IPS DF 6.9 (cell line): ENCODE measurements at regions not wholly inside any gene's neighbourhood (a gene's known extent, or its start where the extent isn't known, plus 50 kb on each side); places are given as distances from the start of the nearest gene placed in this dataset.

ENCODE experiments used
- DNase-seq: peaks from one replicate; pipeline ENCODE4 v3.0.0-alpha.2; 2013; ENCODE audit warnings: low read depth, low spot score
- H3K27ac ChIP-seq: one replicate; pipeline ENCODE4 v1.5.1; 2013; ENCODE audit warnings: low read length, control low read depth
- H3K27me3 ChIP-seq: 2 replicates; pipeline ENCODE4 v1.6.1; 2013; ENCODE audit warnings: mild to moderate bottlenecking, low read length; ENCODE audit not compliant: control insufficient read depth, insufficient read depth
- H3K36me3 ChIP-seq: 2 replicates; pipeline ENCODE4 v1.6.1; 2013; ENCODE audit warnings: low read length; ENCODE audit not compliant: control insufficient read depth, insufficient read depth
- H3K4me1 ChIP-seq: 2 replicates; pipeline ENCODE4 v1.6.1; 2013; ENCODE audit warnings: low read length; ENCODE audit not compliant: control insufficient read depth, insufficient read depth
- H3K4me3 ChIP-seq: 2 replicates; pipeline ENCODE4 v1.5.1; 2013; ENCODE audit warnings: mild to moderate bottlenecking, low read length
- H3K9me3 ChIP-seq: 2 replicates; pipeline ENCODE4 v1.6.1; 2013; ENCODE audit warnings: low read length, inconsistent platforms; ENCODE audit not compliant: control insufficient read depth, insufficient read depth
- WGBS: extraction: QIAGEN DNeasy Blood & Tissue Kit; methylation state at CpG from one replicate; pipeline ENCODE4 v1.1.7; 2013; ENCODE audit warnings: mixed read lengths, missing lambda C conversion rate; ENCODE audit not compliant: insufficient read length, insufficient coverage; 5-methylcytosine and 5-hydroxymethylcytosine counted together

DNA sequence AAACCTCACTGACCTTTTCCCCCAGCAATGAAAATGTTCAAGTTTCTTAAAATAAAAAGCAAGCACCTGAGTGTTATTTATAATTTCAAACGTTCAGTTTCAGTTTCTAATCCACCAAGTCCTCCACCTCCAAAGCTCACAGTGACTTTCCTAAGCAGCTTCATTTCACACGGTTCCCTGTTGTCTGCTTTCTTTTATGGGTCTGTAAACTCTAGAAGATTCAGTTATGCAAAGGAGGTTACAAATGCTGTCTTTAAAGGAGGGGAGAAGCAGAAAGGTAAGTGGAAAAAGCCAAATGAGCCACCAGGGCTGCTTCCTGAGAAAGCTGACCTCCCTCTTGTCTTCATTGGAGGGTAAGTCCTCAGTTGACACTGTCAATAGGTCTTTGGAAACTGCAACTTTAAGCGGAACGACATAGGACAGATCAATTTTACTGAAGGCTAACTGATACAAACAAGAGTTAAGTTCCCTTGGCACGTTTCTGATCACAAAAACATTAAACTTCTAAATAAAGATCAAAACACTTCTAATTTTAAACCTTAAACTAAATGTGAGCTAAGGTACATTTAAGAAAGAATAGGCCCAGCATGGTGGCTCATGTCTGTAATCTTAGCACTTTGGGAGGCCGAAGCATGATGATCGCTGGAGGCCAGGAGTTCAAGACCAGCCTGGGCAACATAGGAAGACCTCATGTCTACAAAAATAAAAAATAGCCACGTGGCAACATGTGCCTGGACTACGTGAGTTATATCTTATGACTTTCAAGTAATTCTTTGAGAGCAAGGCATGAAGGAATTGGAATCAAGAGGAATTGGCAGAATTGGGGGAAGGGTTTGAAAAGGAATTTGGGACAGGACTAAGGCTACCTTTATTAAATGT lies 151.9 kb upstream of the UBE2E1 start:
- no peak overlapping the region for H3K27ac ChIP-seq
- no peaks in the 10 kb centered on the region for H3K4me1 ChIP-seq
- H3K36me3 ChIP-seq = no peaks in the 10 kb centered on the region
- no peak overlapping the region for H3K4me3 ChIP-seq
- DNase-seq = no peak
- H3K9me3 ChIP-seq = no peaks in the 10 kb centered on the region
- no peaks in the 10 kb centered on the region for H3K27me3 ChIP-seq
- no CpG with 5 or more reads among the region's 9 CpGs for WGBS

GRCh38 chr3:23654571-23654970 lies 151.2 kb upstream of the UBE2E1 start:
- Histone ChIP-seq H3K9me3 (no peaks in the 10 kb centered on the region), H3K36me3 (no peaks in the 10 kb centered on the region), H3K4me1 (no peaks in the 10 kb centered on the region), H3K27me3 (no peaks in the 10 kb centered on the region), H3K4me3 (no peak overlapping the region), H3K27ac (no peak overlapping the region)
- DNase-seq = no peak
- no CpG with 5 or more reads among the region's 3 CpGs for WGBS

- H3K27me3 ChIP-seq = no peaks in the 10 kb centered on the region
- H3K4me3 ChIP-seq = no peak overlapping the region
- H3K4me1 ChIP-seq = no peaks in the 10 kb centered on the region
- H3K36me3 ChIP-seq = no peaks in the 10 kb centered on the region
- no CpG with 5 or more reads among the region's 3 CpGs for WGBS
- H3K27ac ChIP-seq = no peak overlapping the region
- H3K9me3 ChIP-seq = no peaks in the 10 kb centered on the region
- DNase-seq = no peak
Observed at GRCh38 chr3:23655749-23656148, 150.0 kb upstream of the UBE2E1 start.

DNA sequence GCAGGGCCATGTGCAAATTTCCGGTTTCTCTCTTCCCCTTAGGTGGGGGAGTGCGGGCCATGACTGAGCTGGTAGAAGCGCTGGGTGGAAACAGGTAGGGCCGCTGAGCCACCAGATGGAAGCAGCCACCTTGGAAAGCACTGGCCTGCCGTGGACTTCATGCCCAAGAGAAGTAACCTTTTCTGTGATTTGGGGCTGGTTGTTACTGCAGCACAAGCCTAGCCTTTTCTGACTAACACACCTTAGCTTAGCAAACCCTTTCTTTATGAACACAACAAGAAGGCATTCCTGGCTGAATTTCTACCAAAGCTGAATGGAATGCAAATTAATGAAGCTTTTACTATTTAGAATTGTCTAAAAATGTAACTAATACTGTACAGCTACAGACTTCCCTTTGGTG lies 149.6 kb upstream of the UBE2E1 start:
- Histone ChIP-seq H3K27me3 (no peaks in the 10 kb centered on the region), H3K36me3 (no peaks in the 10 kb centered on the region), H3K4me1 (no peaks in the 10 kb centered on the region), H3K27ac (no peak overlapping the region), H3K4me3 (no peak overlapping the region), H3K9me3 (no peaks in the 10 kb centered on the region)
- no CpG with 5 or more reads among the region's 5 CpGs for WGBS
- no peak for DNase-seq

DNA sequence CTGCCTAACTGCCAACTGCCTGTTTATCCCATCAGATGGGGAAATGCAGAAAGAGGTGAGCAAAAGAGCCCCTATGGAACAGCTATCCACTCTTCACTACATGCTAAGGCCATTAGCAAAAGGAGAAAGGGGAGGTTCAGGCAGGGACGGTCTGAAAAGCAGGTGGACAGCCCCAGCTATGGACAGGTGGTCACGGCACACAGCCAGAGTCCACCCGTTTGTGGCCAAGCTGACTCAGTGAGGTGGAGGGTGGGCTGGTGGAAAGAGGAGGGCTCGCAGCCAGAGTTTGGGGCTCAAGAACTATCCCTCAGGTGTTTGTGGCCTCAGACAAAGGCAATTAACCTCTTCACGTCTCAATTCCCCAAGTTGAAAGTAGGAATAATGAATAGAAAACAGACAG lies 148.9 kb upstream of the UBE2E1 start:
- Histone ChIP-seq H3K36me3 (no peaks in the 10 kb centered on the region), H3K4me3 (no peak overlapping the region), H3K9me3 (no peaks in the 10 kb centered on the region), H3K4me1 (no peaks in the 10 kb centered on the region), H3K27ac (no peak overlapping the region), H3K27me3 (no peaks in the 10 kb centered on the region)
- WGBS = no CpG with 5 or more reads among the region's 5 CpGs
- no peak for DNase-seq

GRCh38 chr3:23657647-23658046 lies 148.1 kb upstream of the UBE2E1 start:
- Histone ChIP-seq H3K9me3 (no peaks in the 10 kb centered on the region), H3K27me3 (no peaks in the 10 kb centered on the region), H3K27ac (no peak overlapping the region), H3K36me3 (no peaks in the 10 kb centered on the region), H3K4me1 (no peaks in the 10 kb centered on the region), H3K4me3 (no peak overlapping the region)
- no peak for DNase-seq
- no CpG with 5 or more reads among the region's 3 CpGs for WGBS

GRCh38 chr3:23659274-23659673 lies 146.5 kb upstream of the UBE2E1 start:
- no peaks in the 10 kb centered on the region for H3K9me3 ChIP-seq
- DNase-seq = no peak
- H3K4me3 ChIP-seq = no peak overlapping the region
- no peaks in the 10 kb centered on the region for H3K27me3 ChIP-seq
- H3K27ac ChIP-seq = no peak overlapping the region
- WGBS = no CpG with 5 or more reads among the region's 8 CpGs
- no peaks in the 10 kb centered on the region for H3K36me3 ChIP-seq
- no peaks in the 10 kb centered on the region for H3K4me1 ChIP-seq

DNA sequence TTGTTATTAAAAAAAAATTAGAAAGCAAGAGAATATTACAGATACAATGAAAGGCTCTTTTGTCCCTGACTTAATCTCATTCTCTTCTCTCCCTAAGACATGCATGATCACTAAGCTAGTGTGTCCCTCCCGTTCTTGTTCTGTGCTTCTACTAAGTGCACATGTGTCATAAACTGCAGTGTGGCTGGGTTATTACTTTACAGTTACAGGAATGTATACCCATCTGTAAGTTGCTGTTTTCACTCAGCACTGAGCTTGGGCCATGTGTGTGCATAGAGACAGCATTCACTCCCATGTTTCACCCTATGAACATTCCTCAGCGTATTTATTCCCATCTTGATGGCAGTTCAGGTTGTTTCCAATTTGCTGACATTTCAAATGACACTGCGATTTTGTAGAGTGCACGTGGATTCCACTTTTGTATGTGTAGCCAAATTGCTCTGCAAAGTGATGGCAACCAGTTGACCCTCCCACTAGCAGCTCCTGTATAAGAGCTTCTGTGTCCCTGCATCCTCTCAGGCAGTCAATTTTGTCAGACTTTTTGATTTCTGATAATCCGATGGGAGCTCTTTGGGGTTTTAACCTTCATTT lies 145.8 kb upstream of the UBE2E1 start:
- no peaks in the 10 kb centered on the region for H3K9me3 ChIP-seq
- no peaks in the 10 kb centered on the region for H3K27me3 ChIP-seq
- H3K36me3 ChIP-seq = no peaks in the 10 kb centered on the region
- no peak overlapping the region for H3K27ac ChIP-seq
- no peaks in the 10 kb centered on the region for H3K4me1 ChIP-seq
- H3K4me3 ChIP-seq = no peak overlapping the region
- WGBS = no CpG with 5 or more reads among the region's 5 CpGs
- no peak for DNase-seq

DNA sequence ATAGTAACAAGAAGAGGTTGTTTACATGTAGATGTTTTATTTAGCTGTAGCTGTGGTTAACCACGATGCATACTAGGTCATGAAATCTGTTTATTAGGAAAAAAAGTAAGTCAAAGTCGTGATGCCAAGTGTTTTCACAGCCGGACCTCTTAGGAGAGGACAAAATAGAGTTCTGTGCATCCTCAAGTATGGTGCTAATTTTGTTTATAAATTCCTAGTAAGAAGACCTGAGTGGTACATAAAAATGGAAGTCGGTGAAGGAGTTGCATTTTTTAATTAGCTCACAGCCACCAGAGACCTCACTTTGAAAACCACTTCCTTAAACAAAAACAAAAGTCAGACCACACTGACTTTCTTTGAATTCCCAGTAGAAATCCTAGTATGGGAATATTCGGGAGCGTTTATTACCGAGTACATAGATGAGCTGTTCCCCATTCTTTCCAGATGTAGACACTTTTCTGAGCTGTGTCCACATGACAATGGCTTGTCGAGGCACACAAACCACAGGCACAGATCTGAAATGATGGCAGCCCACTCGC lies 143.6 kb upstream of the UBE2E1 start:
- Histone ChIP-seq H3K9me3 (no peaks in the 10 kb centered on the region), H3K27ac (no peak overlapping the region), H3K4me1 (no peaks in the 10 kb centered on the region), H3K36me3 (no peaks in the 10 kb centered on the region), H3K4me3 (no peak overlapping the region), H3K27me3 (no peaks in the 10 kb centered on the region)
- no CpG with 5 or more reads among the region's 9 CpGs for WGBS
- no peak for DNase-seq

GRCh38 chr3:23663246-23663645 lies 142.5 kb upstream of the UBE2E1 start:
- Histone ChIP-seq H3K36me3 (no peaks in the 10 kb centered on the region), H3K27ac (no peak overlapping the region), H3K9me3 (no peaks in the 10 kb centered on the region), H3K27me3 (no peaks in the 10 kb centered on the region), H3K4me1 (no peaks in the 10 kb centered on the region), H3K4me3 (no peak overlapping the region)
- DNase-seq = no peak
- no CpG with 5 or more reads among the region's 3 CpGs for WGBS
